Stimulated activated CD8-positive, alpha-beta memory T cell treated with anti-CD3 and anti-CD28 coated beads, Interleukin-15, amount 100 ng/mL, for 48 hours (primary cell): ENCODE measurements at regions not wholly inside any gene's neighbourhood (a gene's known extent, or its start where the extent isn't known, plus 50 kb on each side); places are given as distances from the start of the nearest gene placed in this dataset.
"Not testable (repeated sequence)": the region's sequence is repeated elsewhere in the genome, so short reads cannot be mapped to it uniquely, and the experiment has no call there.

Experiments used
- DNase-seq, 2 donors: peaks; one replicate each; pipeline ENCODE4 v3.0.0-alpha.2; 2020; ENCODE audit warnings: low read depth in 2 of 2

- DNase-seq = no peak
These were observed 404.6 kb upstream of the MCTP2 start for GRCh38 chr15:93826790-93827189.

DNA sequence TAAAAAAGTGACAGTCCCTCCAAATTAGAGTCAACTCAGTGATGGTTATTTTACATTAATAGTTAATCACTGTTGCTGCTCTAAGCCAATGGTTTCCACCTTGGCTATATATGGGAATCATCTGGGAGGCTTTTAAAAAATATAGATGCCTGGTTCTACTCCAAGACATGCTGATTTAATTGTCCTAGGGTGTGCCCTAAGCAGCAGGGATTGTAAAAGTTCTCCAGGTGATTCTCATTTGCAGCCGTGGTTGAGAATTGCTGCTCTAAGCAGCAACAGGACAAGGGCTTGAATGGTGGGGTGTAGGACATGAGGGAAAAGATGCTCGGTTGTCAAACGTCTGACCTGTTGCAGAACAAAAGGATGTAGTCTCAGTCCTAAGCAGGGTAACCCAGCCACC lies 405.1 kb upstream of the MCTP2 start:
- DNase-seq = no peak

- DNase-seq = no peak
These were observed 405.7 kb upstream of the MCTP2 start for GRCh38 chr15:93825682-93826081.

- no peak for DNase-seq
These were observed 407.1 kb upstream of the MCTP2 start for GRCh38 chr15:93823971-93824913.

DNA sequence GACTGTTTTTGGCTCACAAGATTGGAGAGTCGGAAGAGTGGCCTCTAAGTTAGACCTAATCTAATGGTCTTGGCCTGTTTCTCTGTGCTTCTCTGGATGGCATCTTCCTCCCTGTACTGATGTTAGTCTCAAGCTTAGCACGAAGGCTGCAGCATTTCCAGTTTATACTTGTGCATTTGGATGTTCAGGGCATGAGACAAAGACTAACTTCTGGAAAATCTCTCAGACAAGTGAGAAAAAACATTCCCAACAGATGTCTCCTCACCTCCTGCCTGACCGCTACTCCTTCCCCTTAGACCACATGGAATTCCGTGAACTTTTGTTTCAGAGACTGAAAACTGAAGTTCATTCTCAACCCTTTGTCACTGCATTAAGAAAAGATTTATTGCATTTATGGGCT lies 410.8 kb upstream of the MCTP2 start:
- no peak for DNase-seq

- no peak for DNase-seq
These were observed 411.5 kb upstream of the MCTP2 start for GRCh38 chr15:93819826-93820225.

- DNase-seq = no peak
These were observed 414.5 kb upstream of the MCTP2 start for GRCh38 chr15:93816815-93817214.

DNA sequence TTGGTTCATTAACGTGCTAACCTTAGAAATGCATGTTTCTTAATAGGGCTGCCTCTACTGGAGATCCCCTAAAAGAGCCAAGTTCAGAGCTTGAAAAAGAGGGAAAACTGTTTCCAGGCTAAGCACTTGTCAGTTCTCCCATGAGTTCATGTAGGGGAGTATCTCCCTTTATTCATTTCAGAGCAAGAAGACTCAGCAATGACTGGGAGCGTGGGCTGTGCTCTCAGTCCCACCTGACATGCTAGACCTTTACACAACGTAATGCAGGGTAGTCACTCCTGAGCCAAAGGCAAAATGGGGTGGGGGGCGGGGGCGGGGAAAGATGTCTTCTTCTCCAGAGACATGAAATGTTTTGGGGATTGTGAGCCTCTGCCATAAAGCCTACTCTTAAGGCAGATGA lies 420.1 kb upstream of the MCTP2 start:
- no peak for DNase-seq

DNA sequence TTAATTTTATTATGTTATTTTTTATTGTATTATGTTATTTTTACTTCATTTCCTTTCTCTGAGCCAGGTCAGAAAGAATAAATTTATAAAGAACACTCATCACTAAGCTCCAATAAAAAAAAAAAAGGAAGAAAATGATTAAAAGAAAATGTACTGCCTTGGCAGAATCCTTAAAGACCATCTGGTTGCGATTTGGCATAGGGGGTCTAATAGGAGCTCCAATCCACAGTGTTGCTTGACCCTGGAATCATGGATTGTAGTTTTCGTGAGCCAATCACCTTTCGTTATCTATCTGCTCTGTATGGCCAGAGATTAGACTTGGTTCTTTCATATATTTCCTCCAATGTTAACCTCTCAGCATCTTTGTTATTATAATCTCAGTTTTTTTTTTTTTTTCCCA lies 421.8 kb upstream of the MCTP2 start:
- DNase-seq = no peak

- DNase-seq = no peak
These were observed 427.8 kb upstream of the MCTP2 start for GRCh38 chr15:93803421-93804152.

- no peak for DNase-seq
These were observed 430.2 kb upstream of the MCTP2 start for GRCh38 chr15:93801206-93801605.

DNA sequence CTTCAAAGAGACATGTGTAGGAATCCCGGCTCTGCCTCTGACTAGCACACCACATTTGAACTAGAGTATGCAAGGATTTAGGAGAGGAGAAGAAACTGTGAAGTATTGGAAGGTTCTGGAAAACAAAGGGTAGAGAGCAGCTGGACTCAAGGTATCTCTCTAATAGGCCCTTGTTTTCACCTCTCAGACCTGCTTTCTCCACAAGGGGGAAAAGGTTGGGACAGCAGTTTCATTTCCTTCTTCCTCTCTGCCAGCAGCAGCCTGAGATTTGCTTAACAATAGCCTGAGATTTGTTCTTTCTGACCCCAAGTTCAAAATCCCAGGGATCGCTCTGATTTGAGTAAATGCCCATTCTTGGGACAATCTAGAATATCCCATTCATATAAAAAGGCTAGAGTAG lies 430.6 kb upstream of the MCTP2 start:
- DNase-seq = no peak

GRCh38 chr15:93789441-93789840 lies 441.9 kb upstream of the MCTP2 start:
- no peak for DNase-seq

DNA sequence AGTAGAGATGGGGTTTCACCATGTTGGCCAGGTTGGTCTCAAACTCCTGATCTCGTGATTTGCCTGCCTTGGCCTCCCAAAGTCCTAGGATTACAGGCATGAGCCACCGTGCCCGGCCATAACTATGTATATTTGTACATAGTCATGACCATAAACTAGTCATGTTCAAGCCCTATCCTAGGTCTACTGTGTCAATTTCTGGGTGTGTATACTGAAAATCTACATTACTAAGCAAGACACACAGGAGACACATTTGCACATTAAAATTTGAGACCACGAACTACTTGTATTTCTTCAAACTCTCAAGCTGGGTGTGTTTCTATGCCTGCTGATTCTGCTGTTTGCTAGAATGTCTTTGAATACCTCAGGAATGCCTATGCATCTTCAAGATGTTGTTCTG lies 451.3 kb upstream of the MCTP2 start:
- no peak for DNase-seq

DNA sequence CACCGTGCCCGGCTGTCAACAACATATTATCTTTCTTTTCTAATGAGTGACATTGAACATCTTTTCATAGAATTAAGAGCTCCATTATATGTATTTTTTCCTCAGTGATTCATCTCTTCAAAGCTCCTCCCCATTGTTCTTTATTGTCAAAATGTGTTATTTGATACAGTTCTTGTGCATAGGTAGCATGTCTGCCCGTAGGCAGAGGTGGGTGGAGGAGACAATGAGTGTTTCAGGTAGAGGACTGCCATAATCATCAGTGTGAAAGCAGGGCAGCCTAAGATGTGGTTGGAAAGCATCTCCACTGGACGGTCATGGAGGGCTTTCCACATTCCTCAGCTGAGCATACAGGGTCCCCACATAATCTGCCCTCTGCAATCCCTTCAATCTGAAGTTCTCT lies 452.0 kb upstream of the MCTP2 start:
- no peak for DNase-seq

GRCh38 chr15:93771196-93772030 lies 459.9 kb upstream of the MCTP2 start:
- no peak for DNase-seq

DNA sequence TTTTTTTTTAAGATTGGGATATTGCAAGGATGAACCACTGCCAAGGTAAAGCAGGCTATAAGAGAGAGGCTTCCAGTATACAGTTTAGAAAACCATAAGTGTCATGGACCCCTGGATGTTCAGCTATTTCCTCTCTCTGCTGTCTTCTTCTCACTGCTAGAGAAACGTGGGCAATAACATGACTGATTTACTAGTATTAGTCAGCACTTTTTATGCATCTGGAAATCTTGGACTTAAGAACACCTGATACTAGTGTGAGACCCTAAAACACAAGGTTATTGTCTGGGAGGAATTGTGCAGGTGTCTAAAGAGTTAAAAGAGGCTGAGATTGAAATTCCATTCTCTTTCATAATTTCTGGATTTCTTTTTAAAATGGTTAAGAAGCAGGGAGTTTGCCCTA lies 460.6 kb upstream of the MCTP2 start:
- DNase-seq = no peak

DNA sequence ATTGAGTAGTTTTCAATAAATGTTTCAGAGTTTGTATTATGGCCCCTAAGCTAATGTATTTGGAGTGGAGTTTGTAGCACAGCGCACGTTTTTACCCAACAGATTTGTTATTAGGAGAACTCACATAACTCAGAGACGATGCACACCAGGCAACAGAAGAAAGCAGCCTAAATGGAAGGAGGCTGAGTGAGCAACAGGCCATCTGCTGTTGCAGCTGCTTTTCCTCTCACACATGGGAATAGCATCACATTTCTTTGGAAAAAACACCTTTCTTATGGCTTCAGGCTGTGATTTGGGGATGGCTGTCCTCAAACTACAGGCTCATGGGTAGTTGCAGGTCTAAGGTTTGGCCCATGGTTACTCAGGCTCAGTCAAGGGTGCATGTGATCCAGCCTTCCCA lies 469.3 kb upstream of the MCTP2 start:
- no peak for DNase-seq

DNA sequence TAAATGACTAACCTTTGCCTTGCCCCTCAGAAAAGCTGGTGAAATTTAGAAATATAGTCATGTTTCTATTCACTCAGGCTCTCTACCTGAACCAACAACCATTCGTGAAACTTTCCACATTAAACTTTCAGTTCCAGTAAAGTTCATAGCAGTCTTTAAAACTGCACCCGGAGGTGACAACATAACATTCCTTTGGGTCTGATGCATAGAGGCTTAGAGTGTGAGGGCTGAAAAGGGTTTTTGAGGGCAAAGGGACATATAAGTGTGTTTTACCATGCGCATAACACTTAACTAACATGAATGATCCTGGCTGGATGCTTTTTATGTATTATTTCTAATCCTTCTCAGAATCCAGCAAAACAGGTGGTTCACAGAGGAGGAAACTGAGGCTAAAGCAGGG lies 471.7 kb upstream of the MCTP2 start:
- DNase-seq = no peak

DNA sequence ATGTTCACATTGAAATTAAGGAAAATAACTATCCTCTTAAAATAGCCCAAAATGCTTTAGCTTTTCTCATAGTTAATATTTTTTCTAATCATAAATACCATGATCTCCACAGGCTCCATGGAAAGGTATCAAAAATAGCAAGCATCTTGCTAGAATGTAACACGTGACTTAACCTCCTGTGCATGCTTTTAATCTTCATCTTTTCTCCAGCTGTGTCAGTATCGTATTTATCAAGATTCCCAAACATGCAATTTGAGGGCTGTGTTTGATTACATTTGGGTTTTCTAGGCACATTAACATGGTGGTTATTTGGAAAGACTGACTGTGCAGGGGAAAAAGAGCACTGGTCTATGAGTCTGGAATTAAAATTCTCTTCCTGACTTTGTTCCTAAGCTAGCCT lies 472.5 kb upstream of the MCTP2 start:
- no peak for DNase-seq

- no peak for DNase-seq
These were observed 482.7 kb upstream of the MCTP2 start for GRCh38 chr15:93748710-93749109.

DNA sequence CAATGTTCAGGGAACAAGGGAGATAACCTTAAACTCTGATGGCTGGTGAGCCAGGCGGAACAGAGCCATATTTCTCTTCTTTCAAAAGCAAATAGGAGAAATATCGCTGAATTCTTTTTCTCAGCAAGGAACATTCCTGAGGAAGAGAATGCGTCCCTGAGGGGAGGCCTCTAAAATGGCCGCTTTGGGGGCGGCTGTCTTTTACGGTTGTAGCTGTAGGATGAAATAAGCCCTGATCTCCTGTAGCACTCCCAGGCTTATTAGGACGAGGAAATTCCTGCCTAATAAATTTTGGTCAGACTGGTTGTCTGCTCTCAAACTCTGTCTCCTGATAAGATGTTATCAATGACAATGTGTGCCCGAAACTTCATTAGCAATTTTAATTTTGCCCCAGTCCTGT lies 496.4 kb upstream of the MCTP2 start:
- not testable (repeated sequence) for DNase-seq
